Neural progenitor cell (in vitro differentiated cells): ENCODE measurements at regions not wholly inside any gene's neighbourhood (a gene's known extent, or its start where the extent isn't known, plus 50 kb on each side); places are given as distances from the start of the nearest gene placed in this dataset.

ENCODE experiments used
- EZH2 ChIP-seq: fragments of 200-600 bp; sonication (generic); IDR thresholded peaks from 2 replicates; pipeline ENCODE4 v1.6.1; 2017; ENCODE audit warnings: antibody characterized with exemption, mild to moderate bottlenecking, moderate library complexity
- TF ChIP-seq, protein P1 (sequence below): fragments of 200-600 bp; sonication (generic); IDR thresholded peaks from 2 replicates; pipeline ENCODE4 v1.5.1; 2017; ENCODE audit warnings: antibody characterized with exemption, mild to moderate bottlenecking

DNA sequence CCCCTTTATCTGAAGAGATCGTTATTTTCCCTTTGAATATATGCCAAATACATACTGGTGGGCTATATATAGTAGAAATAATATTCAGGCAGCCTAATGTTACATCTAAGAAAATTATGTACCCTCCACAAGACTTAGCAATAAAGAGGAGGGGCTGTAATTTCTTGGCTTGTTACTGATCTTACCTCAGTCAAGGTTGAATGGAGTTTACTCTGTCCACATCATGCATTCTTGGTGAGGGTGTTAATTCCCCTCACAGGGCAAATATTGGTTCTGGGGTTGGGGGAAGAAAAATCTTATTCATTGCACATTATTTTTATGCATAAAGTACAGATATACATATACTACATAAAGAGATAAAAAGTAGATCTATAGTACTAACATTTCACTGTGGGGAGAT is 145.8 kb upstream of the ANK3 start:
- TF ChIP-seq, protein P1, sequence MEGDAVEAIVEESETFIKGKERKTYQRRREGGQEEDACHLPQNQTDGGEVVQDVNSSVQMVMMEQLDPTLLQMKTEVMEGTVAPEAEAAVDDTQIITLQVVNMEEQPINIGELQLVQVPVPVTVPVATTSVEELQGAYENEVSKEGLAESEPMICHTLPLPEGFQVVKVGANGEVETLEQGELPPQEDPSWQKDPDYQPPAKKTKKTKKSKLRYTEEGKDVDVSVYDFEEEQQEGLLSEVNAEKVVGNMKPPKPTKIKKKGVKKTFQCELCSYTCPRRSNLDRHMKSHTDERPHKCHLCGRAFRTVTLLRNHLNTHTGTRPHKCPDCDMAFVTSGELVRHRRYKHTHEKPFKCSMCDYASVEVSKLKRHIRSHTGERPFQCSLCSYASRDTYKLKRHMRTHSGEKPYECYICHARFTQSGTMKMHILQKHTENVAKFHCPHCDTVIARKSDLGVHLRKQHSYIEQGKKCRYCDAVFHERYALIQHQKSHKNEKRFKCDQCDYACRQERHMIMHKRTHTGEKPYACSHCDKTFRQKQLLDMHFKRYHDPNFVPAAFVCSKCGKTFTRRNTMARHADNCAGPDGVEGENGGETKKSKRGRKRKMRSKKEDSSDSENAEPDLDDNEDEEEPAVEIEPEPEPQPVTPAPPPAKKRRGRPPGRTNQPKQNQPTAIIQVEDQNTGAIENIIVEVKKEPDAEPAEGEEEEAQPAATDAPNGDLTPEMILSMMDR: no peak
- no peak for TF ChIP-seq EZH2
